ENCODE measurements at regions not wholly inside any gene's neighbourhood (a gene's known extent, or its start where the extent isn't known, plus 50 kb on each side); places are given as distances from the start of the nearest gene placed in this dataset.

DNA sequence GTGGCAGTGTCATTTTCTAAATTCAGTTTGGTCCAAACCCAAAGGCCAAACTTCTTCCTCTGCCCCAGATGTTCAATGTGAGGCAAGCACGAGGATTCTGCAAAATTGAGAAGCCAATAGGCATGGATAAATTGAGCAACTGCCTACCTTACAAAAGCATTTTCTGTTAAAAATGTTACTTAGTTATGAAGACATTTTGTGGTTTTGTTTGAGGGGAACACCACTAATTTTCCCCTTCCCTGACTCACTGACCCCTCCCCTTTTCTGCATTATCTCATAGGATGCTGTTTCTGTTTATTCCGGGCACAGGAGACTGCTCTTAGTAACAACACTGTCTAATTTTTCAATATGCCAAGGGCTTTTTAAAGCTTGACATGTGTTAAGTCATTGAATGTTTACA is 462.8 kb downstream of the INSC start:
- H3K9me3 ChIP-seq (ENCODE audit: control insufficient read depth, low read length), result no peaks in the 10 kb centered on the region
- no peak overlapping the region for H3K27ac ChIP-seq (ENCODE audit: low read depth, low read length)
- Mint-ChIP-seq H3K9me3 (no peaks in the 10 kb centered on the region), H3K36me3 (ENCODE audit: low read depth) (no peaks in the 10 kb centered on the region), H3K4me1 (peaks cover 3% of the 10 kb centered on the region), H3K27ac (no peak overlapping the region), H3K4me3 (no peak overlapping the region), H3K27me3 (ENCODE audit: insufficient read depth) (peaks cover 23% of the 10 kb centered on the region)
- no peaks in the 10 kb centered on the region for H3K36me3 ChIP-seq (ENCODE audit: control insufficient read depth, insufficient read depth, low read length)
- H3K4me1 ChIP-seq (ENCODE audit: control insufficient read depth, insufficient read depth, low read length), result no peaks in the 10 kb centered on the region
- H3K4me3 ChIP-seq (ENCODE audit: low read length), result no peak overlapping the region
- WGBS, 2 experiments (ENCODE audit: insufficient coverage in 1 of 2, insufficient read length in 1 of 2), result 92% methylated on average over 2 of the region's 2 CpGs; no CpG with 5 or more reads in 1 of the 2 experiments
- no peak for DNase-seq
- TF ChIP-seq, protein P1, sequence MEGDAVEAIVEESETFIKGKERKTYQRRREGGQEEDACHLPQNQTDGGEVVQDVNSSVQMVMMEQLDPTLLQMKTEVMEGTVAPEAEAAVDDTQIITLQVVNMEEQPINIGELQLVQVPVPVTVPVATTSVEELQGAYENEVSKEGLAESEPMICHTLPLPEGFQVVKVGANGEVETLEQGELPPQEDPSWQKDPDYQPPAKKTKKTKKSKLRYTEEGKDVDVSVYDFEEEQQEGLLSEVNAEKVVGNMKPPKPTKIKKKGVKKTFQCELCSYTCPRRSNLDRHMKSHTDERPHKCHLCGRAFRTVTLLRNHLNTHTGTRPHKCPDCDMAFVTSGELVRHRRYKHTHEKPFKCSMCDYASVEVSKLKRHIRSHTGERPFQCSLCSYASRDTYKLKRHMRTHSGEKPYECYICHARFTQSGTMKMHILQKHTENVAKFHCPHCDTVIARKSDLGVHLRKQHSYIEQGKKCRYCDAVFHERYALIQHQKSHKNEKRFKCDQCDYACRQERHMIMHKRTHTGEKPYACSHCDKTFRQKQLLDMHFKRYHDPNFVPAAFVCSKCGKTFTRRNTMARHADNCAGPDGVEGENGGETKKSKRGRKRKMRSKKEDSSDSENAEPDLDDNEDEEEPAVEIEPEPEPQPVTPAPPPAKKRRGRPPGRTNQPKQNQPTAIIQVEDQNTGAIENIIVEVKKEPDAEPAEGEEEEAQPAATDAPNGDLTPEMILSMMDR (conservative IDR thresholded peaks at IDR 0.05), result no peak
- peaks cover 14% of the 10 kb centered on the region for H3K27me3 ChIP-seq (ENCODE audit: control insufficient read depth, insufficient read depth, low read length, poor library complexity, severe bottlenecking)
- H3K9ac ChIP-seq (ENCODE audit: extremely low read depth, low read length, poor library complexity, severe bottlenecking), result no peak overlapping the region

DNA sequence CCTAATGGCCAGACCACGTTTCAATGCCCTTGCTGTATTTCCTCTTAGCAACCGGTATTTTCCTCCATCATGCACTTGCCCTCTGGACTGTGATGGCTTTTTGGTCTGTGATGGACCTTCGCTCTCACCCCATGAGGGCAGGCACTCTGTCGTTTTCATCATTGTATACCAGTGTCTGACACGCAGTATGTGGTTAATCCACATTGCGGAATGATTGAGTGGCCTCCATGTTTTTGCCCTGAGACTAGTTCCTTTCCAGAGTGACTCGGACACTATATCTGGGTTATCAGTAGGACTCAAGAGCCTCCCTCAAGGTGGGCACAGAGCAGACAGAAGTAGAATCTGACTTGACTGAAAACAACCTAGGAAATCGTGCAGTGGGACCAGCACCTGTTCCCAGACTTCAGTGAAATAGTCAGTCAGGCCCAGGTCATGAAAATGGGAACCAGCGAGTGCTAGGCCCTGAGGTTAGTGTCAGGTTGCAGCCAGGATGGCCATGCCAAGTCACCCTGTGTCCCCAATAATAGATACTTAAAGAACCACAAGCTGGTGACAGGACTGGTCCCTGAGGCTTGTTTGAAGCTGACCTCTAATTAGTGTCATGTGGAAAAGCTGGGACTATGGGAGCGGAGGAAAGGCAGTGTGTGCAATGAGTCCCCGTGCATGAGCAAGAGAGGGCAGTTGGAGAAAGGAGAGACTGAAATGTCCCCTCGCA is 464.7 kb downstream of the INSC start:
- Mint-ChIP-seq H3K27ac (no peak overlapping the region), H3K27me3 (ENCODE audit: insufficient read depth) (peaks cover 19% of the 10 kb centered on the region), H3K4me1 (peaks cover 13% of the 10 kb centered on the region), H3K9me3 (no peaks in the 10 kb centered on the region), H3K36me3 (ENCODE audit: low read depth) (no peaks in the 10 kb centered on the region), H3K4me3 (no peak overlapping the region)
- TF ChIP-seq, protein P1 (conservative IDR thresholded peaks at IDR 0.05), result no peak
- Histone ChIP-seq H3K27ac (ENCODE audit: low read depth, low read length) (no peak overlapping the region), H3K4me1 (ENCODE audit: control insufficient read depth, insufficient read depth, low read length) (no peaks in the 10 kb centered on the region), H3K4me3 (ENCODE audit: low read length) (no peak overlapping the region), H3K9me3 (ENCODE audit: control insufficient read depth, low read length) (no peaks in the 10 kb centered on the region), H3K9ac (ENCODE audit: extremely low read depth, low read length, poor library complexity, severe bottlenecking) (no peak overlapping the region), H3K36me3 (ENCODE audit: control insufficient read depth, insufficient read depth, low read length) (no peaks in the 10 kb centered on the region), H3K27me3 (ENCODE audit: control insufficient read depth, insufficient read depth, low read length, poor library complexity, severe bottlenecking) (peaks cover 33% of the 10 kb centered on the region)
- no peak for DNase-seq
- WGBS, 2 experiments (ENCODE audit: insufficient coverage in 1 of 2, insufficient read length in 1 of 2), result 88 to 93% methylated on average over 10 to 12 of the region's 12 CpGs

DNA sequence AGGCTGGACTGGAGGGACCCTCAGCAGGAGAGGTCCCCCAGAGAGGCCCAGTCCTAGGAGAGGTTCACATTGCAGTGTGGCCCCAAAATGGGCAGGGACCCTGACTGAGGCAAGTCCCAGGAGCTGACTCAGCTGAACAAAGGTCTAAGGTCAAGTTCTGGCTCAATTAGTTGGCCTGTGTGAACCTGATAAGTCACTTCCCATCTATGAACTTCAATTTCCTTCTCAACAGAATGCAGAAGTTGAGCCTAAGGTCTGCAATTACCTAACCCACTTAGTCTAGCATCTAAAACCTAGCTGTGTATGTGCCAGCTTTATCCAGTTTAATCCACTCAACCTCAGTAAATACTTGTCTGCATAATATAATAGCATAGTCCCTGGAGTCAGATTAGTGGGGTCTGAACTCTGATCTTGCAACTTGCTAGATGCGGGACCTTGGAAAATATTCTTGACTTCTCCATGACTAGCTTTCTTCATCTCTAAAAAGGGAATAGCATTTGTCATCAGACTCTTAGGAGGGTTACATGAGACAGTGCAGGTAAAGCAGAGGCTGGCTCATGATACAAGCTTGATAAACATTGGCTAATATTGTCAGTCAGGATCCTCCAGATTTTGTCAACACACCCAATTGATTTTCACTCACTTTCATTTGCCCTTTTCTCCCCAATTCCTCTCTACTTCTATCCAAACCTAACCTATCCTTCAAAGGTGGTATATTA is 465.5 kb downstream of the INSC start:
- H3K36me3 ChIP-seq (ENCODE audit: control insufficient read depth, insufficient read depth, low read length), result no peaks in the 10 kb centered on the region
- TF ChIP-seq, protein P1 (conservative IDR thresholded peaks at IDR 0.05), result no peak
- 100% methylated on average over 1 of the region's 1 CpG for WGBS, 2 experiments (ENCODE audit: insufficient coverage in 1 of 2, insufficient read length in 1 of 2)
- H3K4me1 ChIP-seq (ENCODE audit: control insufficient read depth, insufficient read depth, low read length), result no peaks in the 10 kb centered on the region
- DNase-seq, result no peak
- no peak overlapping the region for H3K9ac ChIP-seq (ENCODE audit: extremely low read depth, low read length, poor library complexity, severe bottlenecking)
- H3K9me3 ChIP-seq (ENCODE audit: control insufficient read depth, low read length), result no peaks in the 10 kb centered on the region
- H3K27ac ChIP-seq (ENCODE audit: low read depth, low read length), result no peak overlapping the region
- no peak overlapping the region for H3K4me3 ChIP-seq (ENCODE audit: low read length)
- Mint-ChIP-seq H3K27ac (no peak overlapping the region), H3K27me3 (ENCODE audit: insufficient read depth) (peaks cover 26% of the 10 kb centered on the region), H3K36me3 (ENCODE audit: low read depth) (no peaks in the 10 kb centered on the region), H3K4me3 (no peak overlapping the region), H3K9me3 (no peaks in the 10 kb centered on the region), H3K4me1 (peaks cover 14% of the 10 kb centered on the region)
- H3K27me3 ChIP-seq (ENCODE audit: control insufficient read depth, insufficient read depth, low read length, poor library complexity, severe bottlenecking), result peaks cover 40% of the 10 kb centered on the region

All from endodermal cell (in vitro differentiated cells).